IPS-20b (cell line): ENCODE measurements at regions not wholly inside any gene's neighbourhood (a gene's known extent, or its start where the extent isn't known, plus 50 kb on each side); places are given as distances from the start of the nearest gene placed in this dataset.
"Not testable (repeated sequence)": the region's sequence is repeated elsewhere in the genome, so short reads cannot be mapped to it uniquely, and the experiment has no call there.

ENCODE experiments used
- H3K27ac ChIP-seq: one replicate; pipeline ENCODE4 v1.5.1; 2013; ENCODE audit warnings: low read length
- H3K27me3 ChIP-seq: 2 replicates; pipeline ENCODE4 v1.6.1; 2013; ENCODE audit warnings: mild to moderate bottlenecking, low read length, inconsistent platforms; ENCODE audit not compliant: insufficient read depth
- H3K36me3 ChIP-seq: 2 replicates; pipeline ENCODE4 v1.6.1; 2013; ENCODE audit warnings: low read depth, mild to moderate bottlenecking, inconsistent platforms, low read length, moderate library complexity; ENCODE audit not compliant: insufficient read depth
- H3K4me1 ChIP-seq: 2 replicates; pipeline ENCODE4 v1.6.1; 2013; ENCODE audit warnings: mild to moderate bottlenecking, control low read depth, inconsistent platforms, low read length, moderate library complexity; ENCODE audit not compliant: insufficient read depth
- H3K4me3 ChIP-seq: 2 replicates; pipeline ENCODE4 v1.5.1; 2013; ENCODE audit warnings: mild to moderate bottlenecking, low read length, inconsistent platforms
- H3K9ac ChIP-seq: 2 replicates; pipeline ENCODE4 v1.6.1; 2013; ENCODE audit warnings: low read depth, mild to moderate bottlenecking, inconsistent platforms, low read length, moderate library complexity
- H3K9me3 ChIP-seq: 2 replicates; pipeline ENCODE4 v1.6.1; 2013; ENCODE audit warnings: mild to moderate bottlenecking, low read depth, low read length, inconsistent platforms; ENCODE audit not compliant: insufficient read depth

- H3K27ac ChIP-seq = not testable (repeated sequence)
Measured at GRCh38 chr1:109857702-109858101, 52.9 kb upstream of the CSF1 start.

GRCh38 chr1:109855986-109856385, 54.7 kb upstream of the CSF1 start:
- H3K27me3 ChIP-seq, H3K9ac ChIP-seq, H3K36me3 ChIP-seq, H3K27ac ChIP-seq, H3K4me3 ChIP-seq, H3K4me1 ChIP-seq, H3K9me3 ChIP-seq: not testable (repeated sequence)

More at GRCh38 chr1:109857702-109858101, 52.9 kb upstream of the CSF1 start:
- H3K9ac ChIP-seq, H3K4me1 ChIP-seq, H3K4me3 ChIP-seq, H3K9me3 ChIP-seq, H3K27me3 ChIP-seq, H3K36me3 ChIP-seq: not testable (repeated sequence)

GRCh38 chr1:109853972-109854371, 56.7 kb upstream of the CSF1 start:
- H3K9me3 ChIP-seq, H3K4me3 ChIP-seq, H3K4me1 ChIP-seq, H3K27me3 ChIP-seq, H3K36me3 ChIP-seq, H3K9ac ChIP-seq, H3K27ac ChIP-seq: not testable (repeated sequence)

GRCh38 chr1:109852221-109853015, 58.2 kb upstream of the CSF1 start:
- not testable (repeated sequence) for H3K9me3 ChIP-seq, H3K27me3 ChIP-seq, H3K36me3 ChIP-seq, H3K9ac ChIP-seq, H3K4me3 ChIP-seq, H3K4me1 ChIP-seq, H3K27ac ChIP-seq

GRCh38 chr1:109850827-109851226, 59.8 kb upstream of the CSF1 start:
- no peaks in the 10 kb centered on the region for H3K36me3 ChIP-seq
- H3K27ac ChIP-seq = no peak overlapping the region
- no peaks in the 10 kb centered on the region for H3K4me1 ChIP-seq
- no peaks in the 10 kb centered on the region for H3K9me3 ChIP-seq
- H3K4me3 ChIP-seq = no peak overlapping the region
- H3K27me3 ChIP-seq = no peaks in the 10 kb centered on the region
- no peak overlapping the region for H3K9ac ChIP-seq

- Histone ChIP-seq H3K9me3 (no peaks in the 10 kb centered on the region), H3K4me1 (no peaks in the 10 kb centered on the region), H3K36me3 (no peaks in the 10 kb centered on the region), H3K9ac (no peak overlapping the region), H3K4me3 (no peak overlapping the region), H3K27ac (no peak overlapping the region), H3K27me3 (no peaks in the 10 kb centered on the region)
Measured at GRCh38 chr1:109850194-109850593, 60.5 kb upstream of the CSF1 start.

- Histone ChIP-seq H3K36me3 (no peaks in the 10 kb centered on the region), H3K27me3 (no peaks in the 10 kb centered on the region), H3K4me3 (no peak overlapping the region), H3K9ac (no peak overlapping the region), H3K27ac (no peak overlapping the region), H3K9me3 (no peaks in the 10 kb centered on the region), H3K4me1 (no peaks in the 10 kb centered on the region)
Measured at GRCh38 chr1:109849655-109850054, 61.0 kb upstream of the CSF1 start.

GRCh38 chr1:109847251-109847650, 63.4 kb upstream of the CSF1 start:
- no peaks in the 10 kb centered on the region for H3K4me1 ChIP-seq
- no peaks in the 10 kb centered on the region for H3K36me3 ChIP-seq
- H3K27ac ChIP-seq = no peak overlapping the region
- H3K9me3 ChIP-seq = no peaks in the 10 kb centered on the region
- H3K4me3 ChIP-seq = no peak overlapping the region
- H3K27me3 ChIP-seq = no peaks in the 10 kb centered on the region
- H3K9ac ChIP-seq = no peak overlapping the region

GRCh38 chr1:109846846-109847245, 63.8 kb upstream of the CSF1 start:
- Histone ChIP-seq H3K9me3 (no peaks in the 10 kb centered on the region), H3K9ac (no peak overlapping the region), H3K27ac (no peak overlapping the region)

GRCh38 chr1:109846162-109846561, 64.5 kb upstream of the CSF1 start:
- Histone ChIP-seq H3K36me3 (no peaks in the 10 kb centered on the region), H3K27me3 (no peaks in the 10 kb centered on the region), H3K4me3 (no peak overlapping the region), H3K9ac (no peak overlapping the region), H3K4me1 (no peaks in the 10 kb centered on the region), H3K9me3 (no peaks in the 10 kb centered on the region), H3K27ac (no peak overlapping the region)

More at GRCh38 chr1:109846846-109847245, 63.8 kb upstream of the CSF1 start:
- Histone ChIP-seq H3K36me3 (no peaks in the 10 kb centered on the region), H3K4me1 (no peaks in the 10 kb centered on the region), H3K27me3 (no peaks in the 10 kb centered on the region), H3K4me3 (no peak overlapping the region)

GRCh38 chr1:109845658-109846057, 65.0 kb upstream of the CSF1 start:
- Histone ChIP-seq H3K9me3 (0 out of 2 replicates have a peak, but pooled peaks cover 2% of the 10 kb centered on the region), H3K36me3 (no peaks in the 10 kb centered on the region), H3K27ac (no peak overlapping the region), H3K9ac (no peak overlapping the region), H3K4me3 (no peak overlapping the region), H3K27me3 (no peaks in the 10 kb centered on the region), H3K4me1 (no peaks in the 10 kb centered on the region)

GRCh38 chr1:109844609-109845008, 66.0 kb upstream of the CSF1 start:
- Histone ChIP-seq H3K27ac (no peak overlapping the region), H3K36me3 (no peaks in the 10 kb centered on the region), H3K9ac (no peak overlapping the region), H3K9me3 (peaks cover 7% of the 10 kb centered on the region; the same call in 1 of the 2 replicates), H3K4me3 (no peak overlapping the region), H3K27me3 (no peaks in the 10 kb centered on the region), H3K4me1 (no peaks in the 10 kb centered on the region)
